Liver (tissue), 3 donors: ENCODE measurements at regions not wholly inside any gene's neighbourhood (a gene's known extent, or its start where the extent isn't known, plus 50 kb on each side); places are given as distances from the start of the nearest gene placed in this dataset.

Experiments
- CTCF ChIP-seq: fragments of 150-350 bp; IDR thresholded peaks from 2 replicates; pipeline ENCODE4 v1.5.1; 2017; ENCODE audit warnings: improper control_type of control experiment, low read depth, low read length; ENCODE audit not compliant: missing input control
- EGR1 ChIP-seq, 2 donors: IDR thresholded peaks; 2 replicates each; pipeline ENCODE4 v1.6.1; 2016 to 2018; ENCODE audit warnings: antibody characterized with exemption in 2 of 2, low read depth in 2 of 2
- FOXA1 ChIP-seq: IDR thresholded peaks from 2 replicates; pipeline ENCODE4 v1.6.1; 2016; ENCODE audit warnings: antibody characterized with exemption
- JUND ChIP-seq, 2 donors: IDR thresholded peaks; 2 replicates each; pipeline ENCODE4 v1.6.1; 2016; ENCODE audit warnings: antibody characterized with exemption in 2 of 2
- MAX ChIP-seq: IDR thresholded peaks from 2 replicates; pipeline ENCODE4 v1.6.1; 2016; ENCODE audit warnings: antibody characterized with exemption
- RAD21 ChIP-seq, 2 donors: IDR thresholded peaks; 2 replicates each; pipeline ENCODE4 v1.6.1; 2016; ENCODE audit warnings: antibody characterized with exemption in 2 of 2, mild to moderate bottlenecking in 2 of 2
- TAF1 ChIP-seq: conservative IDR thresholded peaks from 2 replicates; pipeline ENCODE4 v1.6.1; 2016; ENCODE audit warnings: antibody characterized with exemption, mild to moderate bottlenecking
- YY1 ChIP-seq: IDR thresholded peaks from 2 replicates; pipeline ENCODE4 v1.6.1; 2016; ENCODE audit warnings: antibody characterized with exemption, mild to moderate bottlenecking
- donor health status: healthy.
- donor health status: healthy.

- TF ChIP-seq CTCF (no peak), TAF1 (no peak), FOXA1 (no peak), JUND (IDR thresholded peaks at IDR 0.05) (no peak), RAD21 (IDR thresholded peaks at IDR 0.05) (no peak), MAX (no peak), EGR1 (IDR thresholded peaks at IDR 0.05; ENCODE audit: low read depth in 2 of 2) (no peak), YY1 (no peak)
Measured at GRCh38 chr16:77558786-77559185, 124.0 kb upstream of the ADAMTS18 start.
